WTC11 (cell line): ENCODE measurements at regions not wholly inside any gene's neighbourhood (a gene's known extent, or its start where the extent isn't known, plus 50 kb on each side); places are given as distances from the start of the nearest gene placed in this dataset.

Experiments
- CBFB ChIP-seq: sonication (generic); formaldehyde crosslinking; IDR thresholded peaks from 2 replicates; pipeline ENCODE4 v1.8.1; 2022; ENCODE audit warnings: mild to moderate bottlenecking, low read depth, missing genetic modification reagents
- FOXP1 ChIP-seq: sonication (generic); formaldehyde crosslinking; IDR thresholded peaks from 2 replicates; pipeline ENCODE4 v1.8.0; 2022; ENCODE audit warnings: missing genetic modification reagents, mild to moderate bottlenecking, moderate library complexity, borderline replicate concordance
- MYBL2 ChIP-seq: sonication (generic); formaldehyde crosslinking; IDR thresholded peaks from 2 replicates; pipeline ENCODE4 v1.8.1; 2023; ENCODE audit warnings: mild to moderate bottlenecking, moderate library complexity, missing genetic modification reagents
- TF ChIP-seq, protein P1 (sequence below): sonication (generic); formaldehyde crosslinking; IDR thresholded peaks from 2 replicates; pipeline ENCODE4 v1.8.0; 2022; ENCODE audit warnings: mild to moderate bottlenecking, missing genetic modification reagents
- TF ChIP-seq, protein P2 (sequence below): sonication (generic); formaldehyde crosslinking; IDR thresholded peaks from 2 replicates; pipeline ENCODE4 v1.8.0; 2022; ENCODE audit warnings: mild to moderate bottlenecking, missing genetic modification reagents
- TF ChIP-seq, protein P3 (sequence below): fragments of 200-600 bp; IDR thresholded peaks from 2 replicates; pipeline ENCODE4 v1.8.0; 2022; ENCODE audit warnings: antibody characterized with exemption

DNA sequence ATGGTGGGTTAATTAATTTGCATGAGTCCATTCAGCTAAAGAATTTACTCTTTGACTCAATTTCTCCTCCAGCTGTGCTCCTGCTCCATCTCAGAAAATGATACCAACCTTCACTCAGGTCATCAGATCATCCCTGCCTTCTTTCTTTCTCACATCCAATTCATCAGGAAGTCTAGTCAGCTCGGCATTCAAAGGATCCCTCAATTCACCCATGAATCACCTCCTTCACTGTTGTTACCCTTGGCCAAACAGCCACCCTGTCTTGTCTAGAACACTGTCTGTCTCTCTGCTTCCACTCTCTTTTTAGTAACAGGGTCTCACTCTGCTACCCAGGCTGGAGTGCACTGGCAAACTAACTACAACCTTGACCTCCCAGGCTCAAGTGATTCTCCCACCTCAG is 337.4 kb upstream of the SFRP2 start:
- no peak for TF ChIP-seq MYBL2 (CRISPR knock-in tag)
- TF ChIP-seq CBFB (CRISPR knock-in tag): no peak
- TF ChIP-seq FOXP1 (CRISPR knock-in tag): no peak
- TF ChIP-seq, protein P1, sequence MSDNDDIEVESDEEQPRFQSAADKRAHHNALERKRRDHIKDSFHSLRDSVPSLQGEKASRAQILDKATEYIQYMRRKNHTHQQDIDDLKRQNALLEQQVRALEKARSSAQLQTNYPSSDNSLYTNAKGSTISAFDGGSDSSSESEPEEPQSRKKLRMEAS (CRISPR knock-in tag): no peak
- TF ChIP-seq, protein P2, sequence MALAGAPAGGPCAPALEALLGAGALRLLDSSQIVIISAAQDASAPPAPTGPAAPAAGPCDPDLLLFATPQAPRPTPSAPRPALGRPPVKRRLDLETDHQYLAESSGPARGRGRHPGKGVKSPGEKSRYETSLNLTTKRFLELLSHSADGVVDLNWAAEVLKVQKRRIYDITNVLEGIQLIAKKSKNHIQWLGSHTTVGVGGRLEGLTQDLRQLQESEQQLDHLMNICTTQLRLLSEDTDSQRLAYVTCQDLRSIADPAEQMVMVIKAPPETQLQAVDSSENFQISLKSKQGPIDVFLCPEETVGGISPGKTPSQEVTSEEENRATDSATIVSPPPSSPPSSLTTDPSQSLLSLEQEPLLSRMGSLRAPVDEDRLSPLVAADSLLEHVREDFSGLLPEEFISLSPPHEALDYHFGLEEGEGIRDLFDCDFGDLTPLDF (CRISPR knock-in tag): no peak
- TF ChIP-seq, protein P3, sequence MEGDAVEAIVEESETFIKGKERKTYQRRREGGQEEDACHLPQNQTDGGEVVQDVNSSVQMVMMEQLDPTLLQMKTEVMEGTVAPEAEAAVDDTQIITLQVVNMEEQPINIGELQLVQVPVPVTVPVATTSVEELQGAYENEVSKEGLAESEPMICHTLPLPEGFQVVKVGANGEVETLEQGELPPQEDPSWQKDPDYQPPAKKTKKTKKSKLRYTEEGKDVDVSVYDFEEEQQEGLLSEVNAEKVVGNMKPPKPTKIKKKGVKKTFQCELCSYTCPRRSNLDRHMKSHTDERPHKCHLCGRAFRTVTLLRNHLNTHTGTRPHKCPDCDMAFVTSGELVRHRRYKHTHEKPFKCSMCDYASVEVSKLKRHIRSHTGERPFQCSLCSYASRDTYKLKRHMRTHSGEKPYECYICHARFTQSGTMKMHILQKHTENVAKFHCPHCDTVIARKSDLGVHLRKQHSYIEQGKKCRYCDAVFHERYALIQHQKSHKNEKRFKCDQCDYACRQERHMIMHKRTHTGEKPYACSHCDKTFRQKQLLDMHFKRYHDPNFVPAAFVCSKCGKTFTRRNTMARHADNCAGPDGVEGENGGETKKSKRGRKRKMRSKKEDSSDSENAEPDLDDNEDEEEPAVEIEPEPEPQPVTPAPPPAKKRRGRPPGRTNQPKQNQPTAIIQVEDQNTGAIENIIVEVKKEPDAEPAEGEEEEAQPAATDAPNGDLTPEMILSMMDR: no peak
